ENCODE measurements at regions not wholly inside any gene's neighbourhood (a gene's known extent, or its start where the extent isn't known, plus 50 kb on each side); places are given as distances from the start of the nearest gene placed in this dataset.
A peak's percentile ranks its signal among the peaks of the same experiment; 100 is the strongest.

- no peaks in the 10 kb centered on the region for H4K20me1 ChIP-seq (ENCODE audit: insufficient read depth, low read length)
- DNase-seq (ENCODE audit: low read depth) (peak; percentile 72), FAIRE-seq (no peak)
- no peak overlapping the region for H3K4me3 ChIP-seq (ENCODE audit: insufficient read depth, low read depth, low read length)
- H3K4me3 Mint-ChIP-seq (ENCODE audit: unreplicated experiment) = no peak overlapping the region
- H3K36me3 ChIP-seq (ENCODE audit: insufficient read depth, low read length) = no peaks in the 10 kb centered on the region
- H3K9me3 Mint-ChIP-seq (ENCODE audit: unreplicated experiment) = no peaks in the 10 kb centered on the region
- no peak overlapping the region for H3K27ac ChIP-seq (ENCODE audit: low read depth, low read length)
- H3K36me3 Mint-ChIP-seq (ENCODE audit: low read depth, unreplicated experiment) = no peaks in the 10 kb centered on the region
- H3K9me3 ChIP-seq (ENCODE audit: insufficient read depth, low read depth, low read length) = no peaks in the 10 kb centered on the region
- peaks cover 11% of the 10 kb centered on the region for H3K4me1 ChIP-seq (ENCODE audit: insufficient read depth, low read length)
- no peaks in the 10 kb centered on the region for H3K27me3 Mint-ChIP-seq (ENCODE audit: low read depth, unreplicated experiment)
- TF ChIP-seq EZH2 (IDR thresholded peaks at IDR 0.05; ENCODE audit: insufficient read depth, low read length) (no peak), CTCF (IDR thresholded peaks at IDR 0.05; ENCODE audit: insufficient read depth, low read depth, low read length) (no peak)
- no peaks in the 10 kb centered on the region for H3K27me3 ChIP-seq (ENCODE audit: insufficient read depth, low read length)
- no peak overlapping the region for H3K9ac ChIP-seq (ENCODE audit: low read length)
- H3K4me1 Mint-ChIP-seq (ENCODE audit: low read depth, unreplicated experiment) = peaks cover 13% of the 10 kb centered on the region
- peak overlapping the region; percentile 39 for H3K4me2 ChIP-seq (ENCODE audit: low read length)
- H3K79me2 ChIP-seq (ENCODE audit: insufficient read depth, low read length) = no peaks in the 10 kb centered on the region
- H3K27ac Mint-ChIP-seq (ENCODE audit: unreplicated experiment) = peak overlapping the region; percentile 71
- no peak overlapping the region for H2AFZ ChIP-seq (ENCODE audit: low read depth, low read length)
Observed at GRCh38 chr2:195319112-195319460, 337.9 kb upstream of the SLC39A10 start.

DNA sequence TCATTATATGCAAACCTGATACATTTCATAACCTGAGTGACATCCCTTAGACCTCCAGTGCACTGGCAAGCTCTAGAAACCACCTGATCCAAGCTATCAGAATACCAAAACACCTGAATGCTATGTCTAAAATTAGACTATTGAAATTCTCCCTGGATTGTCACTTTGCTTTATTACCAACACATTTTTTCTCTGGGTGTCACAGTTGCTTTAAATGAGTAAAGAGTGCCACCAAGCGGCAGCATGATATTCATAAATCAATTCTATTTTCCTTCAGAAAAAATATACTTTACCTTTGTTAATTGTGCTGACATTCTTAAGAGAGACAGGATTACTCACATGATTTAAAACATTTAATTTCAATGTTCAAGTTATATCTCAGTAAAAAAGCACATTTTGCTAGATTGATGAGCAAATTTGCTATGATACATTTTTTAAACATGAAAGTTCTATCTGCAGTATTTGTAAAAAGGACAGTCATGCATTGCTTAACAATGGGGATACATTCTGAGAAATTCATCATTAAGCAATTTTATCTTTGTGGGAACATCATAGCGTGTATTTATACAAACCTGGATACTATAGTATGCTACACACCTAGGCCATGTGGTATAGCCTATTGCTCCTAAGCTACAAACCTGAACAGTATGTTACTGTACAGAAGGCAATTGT is 338.4 kb upstream of the SLC39A10 start:
- DNase-seq (ENCODE audit: low read depth) (peak; percentile 37), FAIRE-seq (no peak)
- H3K27me3 Mint-ChIP-seq (ENCODE audit: low read depth, unreplicated experiment) = no peaks in the 10 kb centered on the region
- H4K20me1 ChIP-seq (ENCODE audit: insufficient read depth, low read length) = no peaks in the 10 kb centered on the region
- peak overlapping the region; percentile 39 for H3K4me2 ChIP-seq (ENCODE audit: low read length)
- no peaks in the 10 kb centered on the region for H3K79me2 ChIP-seq (ENCODE audit: insufficient read depth, low read length)
- H3K4me3 ChIP-seq (ENCODE audit: insufficient read depth, low read depth, low read length) = no peak overlapping the region
- H3K36me3 Mint-ChIP-seq (ENCODE audit: low read depth, unreplicated experiment) = no peaks in the 10 kb centered on the region
- H3K4me1 Mint-ChIP-seq (ENCODE audit: low read depth, unreplicated experiment) = peaks cover 13% of the 10 kb centered on the region
- H3K9me3 Mint-ChIP-seq (ENCODE audit: unreplicated experiment) = no peaks in the 10 kb centered on the region
- no peak overlapping the region for H3K27ac ChIP-seq (ENCODE audit: low read depth, low read length)
- no peak overlapping the region for H3K4me3 Mint-ChIP-seq (ENCODE audit: unreplicated experiment)
- no peaks in the 10 kb centered on the region for H3K27me3 ChIP-seq (ENCODE audit: insufficient read depth, low read length)
- H3K9ac ChIP-seq (ENCODE audit: low read length) = no peak overlapping the region
- no peaks in the 10 kb centered on the region for H3K36me3 ChIP-seq (ENCODE audit: insufficient read depth, low read length)
- no peak overlapping the region for H2AFZ ChIP-seq (ENCODE audit: low read depth, low read length)
- peak overlapping the region; percentile 71 for H3K27ac Mint-ChIP-seq (ENCODE audit: unreplicated experiment)
- no peak for TF ChIP-seq EZH2 (IDR thresholded peaks at IDR 0.05; ENCODE audit: insufficient read depth, low read length)
- peak; percentile 66 for TF ChIP-seq CTCF (IDR thresholded peaks at IDR 0.05; ENCODE audit: insufficient read depth, low read depth, low read length)
- H3K4me1 ChIP-seq (ENCODE audit: insufficient read depth, low read length) = peaks cover 11% of the 10 kb centered on the region
- no peaks in the 10 kb centered on the region for H3K9me3 ChIP-seq (ENCODE audit: insufficient read depth, low read depth, low read length)

- Histone ChIP-seq H3K36me3 (ENCODE audit: insufficient read depth, low read length) (no peaks in the 10 kb centered on the region), H3K27me3 (ENCODE audit: insufficient read depth, low read length) (no peaks in the 10 kb centered on the region), H3K9ac (ENCODE audit: low read length) (no peak overlapping the region), H3K9me3 (ENCODE audit: insufficient read depth, low read depth, low read length) (no peaks in the 10 kb centered on the region), H3K79me2 (ENCODE audit: insufficient read depth, low read length) (no peaks in the 10 kb centered on the region), H2AFZ (ENCODE audit: low read depth, low read length) (no peak overlapping the region), H3K4me1 (ENCODE audit: insufficient read depth, low read length) (peaks cover 11% of the 10 kb centered on the region), H3K4me3 (ENCODE audit: insufficient read depth, low read depth, low read length) (no peak overlapping the region), H4K20me1 (ENCODE audit: insufficient read depth, low read length) (no peaks in the 10 kb centered on the region), H3K27ac (ENCODE audit: low read depth, low read length) (no peak overlapping the region), H3K4me2 (ENCODE audit: low read length) (no peak overlapping the region)
- H3K36me3 Mint-ChIP-seq (ENCODE audit: low read depth, unreplicated experiment) = no peaks in the 10 kb centered on the region
- no peaks in the 10 kb centered on the region for H3K27me3 Mint-ChIP-seq (ENCODE audit: low read depth, unreplicated experiment)
- FAIRE-seq = no peak
- no peak overlapping the region for H3K27ac Mint-ChIP-seq (ENCODE audit: unreplicated experiment)
- peaks cover 13% of the 10 kb centered on the region for H3K4me1 Mint-ChIP-seq (ENCODE audit: low read depth, unreplicated experiment)
- no peak for DNase-seq (ENCODE audit: low read depth)
- no peak for TF ChIP-seq EZH2 (IDR thresholded peaks at IDR 0.05; ENCODE audit: insufficient read depth, low read length)
- TF ChIP-seq CTCF (IDR thresholded peaks at IDR 0.05; ENCODE audit: insufficient read depth, low read depth, low read length) = no peak
- no peak overlapping the region for H3K4me3 Mint-ChIP-seq (ENCODE audit: unreplicated experiment)
- no peaks in the 10 kb centered on the region for H3K9me3 Mint-ChIP-seq (ENCODE audit: unreplicated experiment)
Observed at GRCh38 chr2:195317550-195317949, 339.5 kb upstream of the SLC39A10 start.
